DND-41 (cell line): ENCODE measurements at regions not wholly inside any gene's neighbourhood (a gene's known extent, or its start where the extent isn't known, plus 50 kb on each side); places are given as distances from the start of the nearest gene placed in this dataset.

Experiments used
- EZH2 ChIP-seq: IDR thresholded peaks from 3 replicates; pipeline ENCODE4 v1.6.1; 2012; ENCODE audit warnings: borderline replicate concordance, low read depth, mild to moderate bottlenecking, moderate library complexity, low read length, inconsistent platforms; ENCODE audit not compliant: severe bottlenecking
- TF ChIP-seq, protein P1 (sequence below): IDR thresholded peaks from 2 replicates; pipeline ENCODE4 v1.5.1; 2012; ENCODE audit warnings: borderline replicate concordance, low read length, moderate library complexity, mild to moderate bottlenecking; ENCODE audit not compliant: poor library complexity, severe bottlenecking; ENCODE audit errors: extremely low read depth

DNA sequence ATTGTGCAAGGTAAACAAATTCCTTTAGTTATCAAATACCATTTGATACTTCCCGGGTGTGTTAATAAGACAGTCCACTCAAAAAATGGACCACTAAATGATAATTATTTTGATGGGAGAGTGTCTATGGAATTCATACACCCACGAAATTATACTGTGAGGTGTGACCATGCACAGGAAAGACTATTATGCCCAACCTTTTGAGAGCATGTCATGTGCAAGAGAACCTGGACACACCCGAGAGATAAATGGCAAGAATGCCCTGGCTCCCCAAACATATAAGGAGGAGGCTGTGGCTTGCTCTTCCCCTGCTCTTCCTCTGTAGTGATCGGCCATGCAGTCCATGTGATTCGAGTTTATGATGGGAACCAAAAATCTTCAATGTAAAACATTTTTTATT is 119.5 kb upstream of the BCL2L14 start:
- TF ChIP-seq, protein P1, sequence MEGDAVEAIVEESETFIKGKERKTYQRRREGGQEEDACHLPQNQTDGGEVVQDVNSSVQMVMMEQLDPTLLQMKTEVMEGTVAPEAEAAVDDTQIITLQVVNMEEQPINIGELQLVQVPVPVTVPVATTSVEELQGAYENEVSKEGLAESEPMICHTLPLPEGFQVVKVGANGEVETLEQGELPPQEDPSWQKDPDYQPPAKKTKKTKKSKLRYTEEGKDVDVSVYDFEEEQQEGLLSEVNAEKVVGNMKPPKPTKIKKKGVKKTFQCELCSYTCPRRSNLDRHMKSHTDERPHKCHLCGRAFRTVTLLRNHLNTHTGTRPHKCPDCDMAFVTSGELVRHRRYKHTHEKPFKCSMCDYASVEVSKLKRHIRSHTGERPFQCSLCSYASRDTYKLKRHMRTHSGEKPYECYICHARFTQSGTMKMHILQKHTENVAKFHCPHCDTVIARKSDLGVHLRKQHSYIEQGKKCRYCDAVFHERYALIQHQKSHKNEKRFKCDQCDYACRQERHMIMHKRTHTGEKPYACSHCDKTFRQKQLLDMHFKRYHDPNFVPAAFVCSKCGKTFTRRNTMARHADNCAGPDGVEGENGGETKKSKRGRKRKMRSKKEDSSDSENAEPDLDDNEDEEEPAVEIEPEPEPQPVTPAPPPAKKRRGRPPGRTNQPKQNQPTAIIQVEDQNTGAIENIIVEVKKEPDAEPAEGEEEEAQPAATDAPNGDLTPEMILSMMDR: no peak
- TF ChIP-seq EZH2: no peak
